OCI-M1 (cell line): ENCODE measurements at regions not wholly inside any gene's neighbourhood (a gene's known extent, or its start where the extent isn't known, plus 50 kb on each side); places are given as distances from the start of the nearest gene placed in this dataset.
A peak's percentile ranks its signal among the peaks of the same experiment; 100 is the strongest.
"Not testable (repeated sequence)": the region's sequence is repeated elsewhere in the genome, so short reads cannot be mapped to it uniquely, and the experiment has no call there.

Source experiments
- DNase-seq: peaks from one replicate; lab custom pipeline; 2025; lab: John Stamatoyannopoulos, UW

DNA sequence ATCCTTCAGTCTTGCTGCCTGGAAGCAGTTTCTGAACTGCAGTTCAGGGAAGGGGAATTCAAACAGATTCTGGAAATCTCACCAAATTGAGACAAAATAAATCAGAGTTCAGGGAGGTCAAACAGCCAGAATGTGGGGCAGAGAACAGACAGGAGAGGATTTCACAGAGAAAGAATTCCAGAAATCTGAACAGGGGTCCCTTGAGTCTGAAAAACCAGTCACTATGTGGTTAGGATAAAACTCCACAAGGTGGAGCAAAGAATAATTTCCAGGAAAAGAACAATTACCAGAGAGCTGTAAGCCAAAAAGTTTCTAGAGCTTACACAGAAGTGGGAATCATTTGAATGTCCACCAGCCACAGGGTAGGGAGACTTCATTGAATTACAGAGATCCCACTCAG is 84.7 kb downstream of the URB2 start:
- no peak for DNase-seq

DNA sequence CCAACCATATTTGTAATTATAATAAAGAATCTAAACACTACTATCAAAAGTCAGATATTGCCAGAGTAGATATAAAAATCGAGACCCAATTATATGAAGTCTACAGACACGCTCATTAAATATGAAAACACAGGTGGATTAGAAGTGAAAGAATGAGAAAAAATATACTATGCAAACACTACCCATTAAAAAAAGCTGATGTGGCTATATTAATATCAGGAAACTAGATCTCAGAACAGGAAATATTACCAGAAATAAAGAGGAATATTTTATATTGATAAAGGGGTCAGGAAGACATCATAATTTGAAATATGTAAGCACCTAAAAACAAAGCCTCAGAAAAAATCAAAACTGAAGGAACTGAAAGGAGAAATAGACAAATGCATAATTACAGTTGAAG is 88.3 kb downstream of the URB2 start:
- DNase-seq: no peak

DNA sequence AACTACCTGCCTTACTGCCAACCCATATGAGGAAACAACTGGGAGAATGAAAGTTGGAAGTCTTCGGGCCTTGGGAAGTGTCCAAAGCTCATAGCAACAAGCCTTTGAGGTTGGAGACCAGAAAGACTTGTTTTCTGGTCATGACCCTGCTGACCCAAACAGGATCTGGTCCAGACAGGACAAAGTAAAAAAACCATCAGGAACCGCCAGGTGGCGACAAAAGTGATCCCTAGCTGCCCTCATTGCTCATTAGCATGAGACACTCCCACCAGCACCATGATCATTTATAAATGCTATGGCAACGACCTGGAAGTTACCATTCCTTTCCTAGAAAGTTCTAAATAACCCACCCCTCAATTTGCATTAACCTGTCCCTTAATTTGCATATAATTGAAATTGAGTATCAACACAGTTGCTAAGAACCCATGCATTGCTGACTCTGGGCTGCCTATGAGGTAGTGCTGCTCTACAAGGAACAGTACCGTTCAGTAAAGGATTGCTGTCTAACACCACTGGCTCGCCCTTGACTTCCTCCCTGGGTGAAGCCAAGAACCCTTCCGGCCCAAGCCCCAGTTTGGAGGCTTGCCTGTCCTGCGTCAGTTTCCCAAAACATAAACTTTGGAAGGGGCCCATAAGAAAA is 89.0 kb downstream of the URB2 start:
- peak; percentile 81 for DNase-seq

DNA sequence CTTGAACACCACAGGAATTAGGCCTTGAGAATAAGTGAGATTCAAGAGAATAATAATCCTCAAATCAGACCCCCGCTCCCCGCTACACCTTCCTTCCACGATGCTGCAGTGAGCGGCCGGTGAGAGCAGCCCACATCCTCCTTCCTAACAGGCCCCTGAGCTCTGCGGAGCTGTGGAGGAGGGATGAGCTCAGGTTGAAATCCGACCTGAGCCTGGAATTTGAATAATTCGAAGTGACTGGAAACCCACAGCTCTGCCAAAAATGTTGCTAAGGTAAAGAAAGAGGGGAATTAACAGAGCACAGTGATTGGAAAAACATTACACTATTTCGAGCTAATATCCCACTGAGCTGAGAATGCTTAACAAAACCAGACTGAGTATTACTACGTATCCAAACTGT is 90.0 kb downstream of the URB2 start:
- no peak for DNase-seq

DNA sequence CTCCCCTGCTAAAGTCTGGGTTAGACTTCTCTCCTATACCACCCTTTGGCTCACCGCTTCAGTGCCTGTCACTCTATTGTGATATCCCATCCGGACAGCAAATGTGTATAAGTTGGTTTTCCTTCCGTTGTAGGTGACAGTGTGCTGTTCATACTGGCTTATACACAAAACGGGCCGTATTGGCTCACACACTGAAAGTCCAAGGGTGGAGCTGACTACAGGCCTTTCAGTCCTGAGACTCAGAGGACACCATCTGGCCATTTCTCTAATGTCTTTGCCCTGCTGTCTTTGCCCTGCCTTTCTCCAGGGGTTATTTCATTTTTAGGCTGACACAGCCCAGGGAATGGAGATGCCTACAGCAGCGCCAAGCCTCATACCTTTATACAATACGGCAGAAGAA is 90.7 kb downstream of the URB2 start:
- DNase-seq: no peak

DNA sequence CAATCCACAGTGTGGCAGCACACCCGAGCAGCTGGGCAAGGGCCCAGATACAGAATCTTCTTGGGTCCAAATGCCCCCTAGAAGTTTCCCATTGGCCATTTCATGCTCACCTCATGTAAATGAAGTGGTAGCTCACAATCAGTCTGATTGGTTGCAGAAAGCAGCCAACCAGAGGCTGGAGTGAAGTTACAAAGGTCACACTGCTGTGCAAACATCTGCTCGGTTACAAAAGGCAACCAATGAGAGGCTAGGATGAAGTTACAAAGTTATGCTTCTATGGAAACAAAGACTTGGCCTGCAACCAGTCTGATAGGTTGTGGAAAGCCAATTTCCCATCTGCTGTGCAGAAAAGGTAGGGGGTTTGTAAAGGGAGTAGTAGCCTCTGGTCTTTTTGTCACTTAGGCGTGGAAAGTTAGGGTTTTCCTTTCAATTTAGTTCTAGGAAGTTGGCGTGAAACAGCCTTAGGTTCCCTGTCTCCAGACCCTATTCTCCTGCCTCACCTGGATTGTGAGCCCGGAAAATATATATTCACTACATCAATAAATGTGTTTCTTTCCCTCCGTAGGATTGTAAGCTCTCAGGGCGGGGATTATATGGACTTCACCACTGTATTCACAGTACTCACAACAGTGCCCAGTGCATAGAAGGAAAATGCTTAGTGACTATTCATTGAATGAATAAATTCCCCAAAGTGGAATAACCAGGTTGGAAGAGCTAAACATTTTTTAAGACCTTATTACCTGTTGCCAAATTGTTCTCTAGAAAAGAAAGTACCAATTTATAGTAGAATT is 91.9 kb downstream of the URB2 start:
- peak; percentile 69 for DNase-seq

DNA sequence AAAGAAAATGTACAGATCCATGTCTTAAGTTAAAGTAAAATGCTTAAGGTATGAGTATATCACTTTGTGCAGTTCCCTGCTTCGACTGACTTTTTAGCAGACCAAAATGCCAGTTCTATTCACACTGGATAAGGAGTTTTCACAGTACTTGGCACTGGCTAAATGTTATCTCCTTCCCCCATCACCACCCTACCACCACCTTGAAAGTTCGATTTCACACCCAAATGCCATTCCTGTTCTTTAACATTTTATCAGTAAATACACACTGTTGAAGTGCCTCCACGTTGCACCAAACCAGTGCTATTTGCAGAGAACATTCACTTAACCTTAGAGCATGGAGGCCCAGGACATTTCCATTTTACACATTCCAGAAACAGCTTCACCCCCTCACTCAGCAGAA is 100.0 kb downstream of the URB2 start:
- no peak for DNase-seq

DNA sequence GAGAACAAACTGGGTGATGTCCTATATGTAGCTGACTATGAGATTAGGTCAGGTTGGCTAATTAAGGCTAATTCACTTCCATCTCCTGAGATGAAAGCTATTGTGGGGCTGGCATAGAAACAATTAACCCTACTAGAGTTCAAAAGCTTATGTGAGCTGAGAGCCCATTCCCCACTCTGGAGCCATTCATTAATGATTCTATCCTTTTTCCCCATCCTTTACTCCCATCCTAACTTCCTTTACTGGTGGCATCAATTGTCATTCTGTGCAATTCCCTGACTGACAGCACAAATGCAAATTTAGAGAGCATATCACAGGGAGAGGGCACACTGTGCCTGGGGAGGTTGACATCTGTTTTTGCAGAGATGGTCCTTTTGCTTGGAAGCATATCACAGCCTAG is 103.9 kb downstream of the URB2 start:
- DNase-seq: no peak

DNA sequence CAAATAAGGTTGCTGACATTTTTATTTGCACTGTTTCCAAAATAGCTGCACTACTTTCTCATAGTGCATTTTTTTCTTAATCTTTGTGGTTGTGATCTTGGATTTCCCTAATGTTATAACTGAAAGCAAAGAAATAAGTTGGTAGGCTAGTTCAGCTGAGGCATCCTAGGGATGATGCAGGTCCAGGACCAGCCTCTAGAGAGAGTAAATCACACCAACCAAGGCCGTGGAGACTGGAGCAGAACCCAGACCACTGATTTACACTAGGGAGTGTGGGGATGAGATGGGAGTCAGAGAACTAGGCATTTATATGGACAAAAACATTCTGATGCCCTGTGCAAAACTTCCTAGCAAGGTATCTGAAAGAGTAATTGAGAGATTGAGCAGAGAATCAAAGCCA is 104.5 kb downstream of the URB2 start:
- DNase-seq: no peak

DNA sequence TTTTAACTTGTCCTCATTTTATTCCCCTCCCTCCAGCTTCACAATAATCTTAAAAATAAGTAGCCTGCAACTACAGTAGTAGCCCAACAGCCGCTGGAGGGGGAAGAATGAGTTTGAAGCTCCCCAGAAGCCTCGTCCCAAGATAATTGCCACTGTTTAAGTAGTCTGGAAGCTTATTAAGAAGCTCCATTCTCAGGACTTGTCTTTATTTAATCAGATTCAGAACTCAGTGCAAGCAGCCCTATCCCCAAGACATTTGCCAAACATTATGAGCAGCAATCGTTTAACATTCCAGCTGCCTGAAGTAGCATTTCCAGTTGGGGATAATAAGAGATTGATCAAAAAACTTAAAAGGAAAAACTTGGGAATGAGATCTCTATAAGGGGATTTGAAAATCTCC is 106.0 kb downstream of the URB2 start:
- DNase-seq: no peak

DNA sequence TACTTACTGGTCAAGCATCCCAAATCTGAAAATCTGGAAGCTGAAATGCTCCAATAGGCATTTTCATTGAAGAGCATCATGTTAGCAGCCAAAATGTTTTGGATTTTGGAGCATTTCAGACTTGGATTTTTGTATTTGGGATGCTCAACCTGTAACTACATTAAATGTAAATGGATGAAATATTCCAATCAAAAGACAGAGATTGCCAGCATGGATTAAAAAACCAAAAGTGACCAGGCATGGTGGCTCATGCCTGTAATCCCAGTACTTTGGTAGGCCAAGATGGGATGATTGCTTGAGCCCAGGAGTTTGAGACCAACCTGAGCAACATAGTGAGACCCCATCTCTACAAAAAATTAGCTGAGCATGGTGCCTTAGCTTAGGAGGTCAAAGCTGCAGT is 110.3 kb downstream of the URB2 start:
- DNase-seq: no peak

DNA sequence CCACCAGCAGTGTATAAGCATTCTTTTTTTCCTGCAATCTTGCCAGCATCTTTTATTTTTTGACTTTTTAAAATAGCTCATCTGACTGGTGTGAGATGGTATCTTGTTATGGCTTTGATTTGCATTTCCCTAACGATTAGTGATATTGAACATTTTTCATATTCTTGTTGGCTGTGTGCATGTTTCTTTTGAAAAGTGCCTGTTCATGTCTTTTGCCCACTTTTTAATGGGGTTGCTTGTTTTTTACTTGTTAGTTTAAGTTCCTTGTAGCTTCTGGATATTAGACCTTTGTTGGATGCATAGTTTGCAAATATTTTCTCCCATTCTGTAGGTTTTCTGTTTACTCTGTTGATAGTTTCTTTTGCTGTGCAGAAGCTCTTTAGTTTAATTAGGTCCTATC is 116.6 kb downstream of the URB2 start:
- not testable (repeated sequence) for DNase-seq

DNA sequence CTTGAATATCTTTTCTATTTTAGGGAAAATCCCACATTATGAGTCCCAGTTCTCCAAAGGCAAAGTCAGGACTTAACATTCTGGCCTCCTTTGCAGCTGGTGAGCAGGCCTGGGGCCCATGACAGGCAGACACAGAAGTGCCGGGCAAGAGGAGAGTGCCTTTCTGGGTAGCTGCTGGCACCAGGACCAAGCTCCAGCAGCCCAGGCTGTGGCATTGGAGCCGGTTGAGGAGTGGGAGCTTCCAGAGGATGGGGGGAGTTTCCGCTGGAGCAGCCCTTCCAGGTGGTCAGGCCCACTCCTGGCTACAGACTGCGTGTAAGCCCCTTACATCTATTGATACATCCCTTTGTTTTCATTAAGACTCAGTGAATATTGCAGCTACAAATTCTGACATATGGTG is 123.9 kb downstream of the URB2 start:
- DNase-seq: no peak

DNA sequence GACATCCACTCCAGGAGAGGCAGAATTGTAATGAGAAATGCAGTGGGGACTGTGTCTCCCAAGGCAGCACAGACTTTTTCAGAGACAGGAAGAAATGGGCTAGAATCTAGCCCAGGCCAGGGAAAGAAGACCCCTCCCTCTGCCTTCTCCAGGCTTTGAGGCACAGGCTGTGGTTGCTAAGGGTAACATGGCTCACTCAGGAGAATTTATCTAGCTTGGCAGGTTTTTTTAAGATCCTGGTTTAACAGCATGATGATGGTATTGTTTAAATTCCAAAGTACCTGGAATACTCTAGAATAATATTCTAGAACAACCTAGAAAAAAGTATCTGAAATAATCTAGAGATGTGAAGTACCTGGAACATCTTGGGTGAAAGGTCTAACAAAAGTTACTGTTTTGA is 125.6 kb downstream of the URB2 start:
- peak; percentile 38 for DNase-seq

DNA sequence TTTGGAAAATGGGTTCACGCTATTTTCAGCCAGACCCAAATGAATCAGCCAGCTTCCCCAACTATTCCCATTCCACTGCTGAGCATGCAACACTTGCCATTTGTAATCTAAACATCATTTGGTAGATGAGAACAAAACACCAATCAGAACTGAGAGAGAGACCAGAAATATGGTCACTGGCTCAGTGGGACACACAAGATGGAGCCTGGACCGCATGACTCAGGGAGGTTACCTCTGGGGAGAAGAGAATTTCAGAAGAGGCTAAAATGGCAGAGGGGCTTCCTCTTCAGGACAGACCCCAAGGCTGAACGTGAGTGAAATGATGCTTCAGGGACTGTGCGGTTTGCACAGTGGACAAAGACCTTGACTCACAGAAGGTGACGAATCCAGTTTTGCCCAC is 126.6 kb downstream of the URB2 start:
- DNase-seq: no peak

DNA sequence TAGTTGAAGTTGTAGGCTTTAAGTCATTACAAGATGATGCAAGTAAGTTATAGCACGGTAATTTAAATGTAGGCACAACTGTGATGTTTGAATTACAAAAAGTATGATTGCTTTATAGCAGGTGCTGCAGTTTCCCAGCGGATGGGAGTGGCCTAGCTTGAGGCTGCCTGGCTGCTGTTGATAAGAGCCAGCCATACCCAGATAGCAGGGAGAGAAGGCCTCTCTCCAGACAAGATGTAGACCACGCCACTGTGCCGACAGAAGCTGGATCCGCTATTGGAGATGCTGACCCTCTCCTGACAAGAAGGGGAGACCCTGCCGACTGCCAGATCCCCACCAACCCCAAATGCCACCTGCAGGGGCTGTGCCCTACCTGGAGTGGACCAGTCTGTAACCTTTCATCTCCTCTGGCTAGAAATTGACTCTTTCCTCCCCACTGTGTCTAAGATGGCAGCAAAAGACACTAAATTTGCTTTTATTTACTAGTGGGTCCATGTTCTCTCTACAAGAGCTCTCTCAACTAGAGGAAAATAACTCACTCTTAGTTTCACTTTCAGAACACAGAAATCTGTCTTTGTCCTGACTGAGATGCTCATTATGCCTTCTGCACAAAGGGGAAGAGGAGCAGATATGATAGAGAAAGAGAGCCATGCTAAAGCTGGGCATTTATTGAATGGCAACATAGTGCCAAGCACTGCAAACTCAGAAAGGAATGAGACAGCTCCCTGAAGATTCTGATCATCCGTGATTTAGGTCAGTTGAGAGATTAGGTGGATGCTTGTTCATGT is 127.9 kb downstream of the URB2 start:
- DNase-seq: peak; percentile 97

DNA sequence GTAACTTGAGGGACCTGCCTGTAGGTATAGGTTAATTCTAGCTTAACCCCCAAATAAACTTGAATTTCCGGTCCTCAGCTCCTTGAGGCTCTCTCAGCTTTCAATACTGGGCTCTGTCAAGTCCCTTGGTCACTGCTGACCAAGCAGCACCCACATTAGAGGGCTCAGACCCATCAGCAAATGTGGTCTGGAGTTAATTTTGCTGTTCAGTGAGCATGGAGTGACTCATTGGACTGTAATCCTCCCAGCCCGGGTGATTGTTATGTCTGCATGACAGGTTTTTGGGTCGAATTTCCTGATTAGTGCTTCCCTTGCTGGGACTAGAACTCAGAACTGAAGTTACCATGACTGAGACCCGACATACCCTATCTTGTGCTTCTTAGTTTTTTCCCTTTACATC is 130.6 kb downstream of the URB2 start:
- DNase-seq: no peak

DNA sequence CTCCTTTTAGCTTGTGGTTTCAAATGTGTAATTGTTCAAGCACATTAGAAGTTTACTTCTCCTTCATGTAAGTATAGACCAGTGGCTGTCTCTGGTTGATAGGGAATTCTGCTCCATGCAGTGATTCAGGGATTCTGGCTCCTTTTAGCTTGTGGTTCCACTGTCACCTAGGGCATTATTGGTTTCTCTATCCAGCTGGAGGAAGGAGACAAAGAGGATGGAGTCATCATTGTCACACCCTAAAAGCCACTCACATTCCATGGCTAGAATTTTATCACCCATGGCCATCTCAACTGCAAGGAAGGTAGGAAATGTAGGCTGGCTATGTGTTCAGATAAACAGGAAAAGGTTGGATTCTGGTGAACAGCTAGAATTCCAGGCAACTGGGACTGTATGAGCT is 131.2 kb downstream of the URB2 start:
- DNase-seq: no peak

DNA sequence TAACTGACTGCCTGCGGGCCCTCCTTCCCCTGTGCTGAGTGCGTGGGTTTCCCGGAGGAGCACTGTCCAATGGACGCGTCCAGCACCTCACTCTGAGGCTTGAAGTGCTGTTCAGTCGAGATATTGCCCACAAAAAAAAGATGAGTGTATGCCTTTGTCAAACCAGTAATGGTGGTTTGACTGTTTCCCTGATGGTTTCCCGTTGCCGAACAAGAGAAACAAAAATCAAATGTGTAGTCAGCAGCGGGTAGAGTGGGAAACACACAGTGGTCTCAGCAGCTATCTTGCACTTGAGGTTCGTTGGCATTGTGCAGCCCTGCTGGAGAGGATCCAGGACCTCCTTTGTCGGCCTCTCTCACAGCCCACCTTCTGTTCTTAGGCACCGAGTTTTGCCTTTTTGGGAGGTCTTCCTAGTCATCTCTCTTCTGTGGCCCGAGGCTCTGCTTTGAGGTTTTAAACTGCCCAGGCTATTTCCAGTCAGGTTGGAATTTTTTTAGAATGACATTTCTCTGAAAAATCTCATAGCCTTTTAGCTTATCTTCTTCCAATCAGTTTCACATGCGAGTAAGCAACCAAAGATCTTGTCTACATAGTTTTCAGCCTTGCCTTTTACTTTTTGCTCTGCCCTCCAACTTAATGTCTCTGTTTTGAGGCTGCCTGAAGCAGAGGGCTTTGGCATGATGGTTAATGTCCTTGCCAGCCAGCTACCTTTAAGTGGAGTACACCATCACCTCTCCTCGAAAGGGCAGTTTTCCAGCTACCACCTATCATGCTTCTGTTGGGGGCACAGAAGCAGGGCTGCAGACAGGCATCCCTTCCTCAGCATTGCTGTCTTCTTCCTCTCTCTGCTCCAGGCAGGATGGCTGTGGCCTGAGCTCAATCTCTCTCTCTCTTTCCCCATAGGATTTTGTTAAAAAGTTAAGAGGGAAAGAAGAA is 132.3 kb downstream of the URB2 start:
- DNase-seq: no peak

DNA sequence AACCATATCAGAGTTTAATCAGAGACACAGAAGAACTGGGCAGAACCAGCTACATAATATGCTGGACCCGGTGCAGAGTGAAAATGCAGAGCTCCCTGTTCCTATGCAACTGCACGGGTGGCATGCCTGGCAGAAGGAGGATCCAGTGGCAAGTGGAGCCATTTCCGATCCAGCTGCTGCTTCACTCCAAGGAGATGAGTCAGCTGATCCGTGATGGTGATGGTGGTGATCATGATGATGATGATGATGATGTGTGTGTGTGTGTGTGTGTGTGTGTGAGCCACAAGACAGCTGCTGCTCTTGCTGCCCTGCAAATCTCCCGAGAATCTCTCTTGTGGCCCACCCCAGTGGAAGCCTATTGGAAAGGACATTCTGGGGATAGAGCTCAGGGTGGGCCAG is 133.0 kb downstream of the URB2 start:
- DNase-seq: no peak

DNA sequence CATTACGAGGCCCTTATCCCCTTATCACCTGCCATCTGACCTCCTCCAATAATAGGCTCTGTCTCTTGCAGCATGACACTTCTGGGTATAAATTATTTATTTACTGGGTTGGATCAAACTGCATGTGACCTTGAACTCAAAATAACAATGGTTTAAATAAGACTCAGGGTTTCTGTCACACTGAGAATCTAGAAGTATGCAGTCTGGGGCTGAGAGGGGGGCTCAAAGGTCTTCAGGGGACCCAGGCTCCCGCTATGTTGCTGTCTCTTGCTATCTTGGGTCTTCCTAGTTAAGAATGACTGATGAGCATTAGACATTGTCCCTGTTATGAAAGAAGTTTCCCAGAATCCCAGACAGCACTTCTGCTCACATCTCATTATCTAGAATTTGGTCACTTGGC is 133.5 kb downstream of the URB2 start:
- DNase-seq: no peak

DNA sequence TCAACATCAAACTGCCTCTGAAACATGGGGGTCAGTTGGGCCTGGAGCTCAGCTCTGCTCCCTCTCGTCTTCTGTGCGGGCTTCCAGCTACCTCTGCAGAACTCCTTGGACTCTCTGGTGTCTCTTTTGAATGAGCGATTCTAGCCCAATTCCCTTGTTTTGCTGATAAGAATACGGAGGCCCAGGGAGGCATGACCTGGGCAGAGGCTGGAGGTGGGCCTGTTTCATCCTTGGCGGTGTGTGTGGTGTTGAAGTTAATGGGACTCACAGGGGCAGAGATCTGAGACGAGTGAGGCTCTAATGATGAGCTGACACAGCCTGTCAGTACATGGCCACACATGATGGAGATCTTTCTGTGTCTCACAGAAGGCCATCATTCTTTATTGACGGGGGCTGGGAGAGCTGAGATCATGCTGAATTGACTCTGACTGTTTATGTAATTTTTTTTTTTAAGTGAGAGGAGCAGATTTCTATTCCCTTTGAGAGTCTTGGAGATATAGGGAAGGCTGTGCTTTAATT is 134.5 kb downstream of the URB2 start:
- no peak for DNase-seq
